A549 (cell line): ENCODE measurements at regions not wholly inside any gene's neighbourhood (a gene's known extent, or its start where the extent isn't known, plus 50 kb on each side); places are given as distances from the start of the nearest gene placed in this dataset.

Experiments
- CTCF ChIP-seq: fragments of >200 bp; sonication (Bioruptor Twin); formaldehyde crosslinking; IDR thresholded peaks from 3 replicates; pipeline ENCODE4 v1.5.1; 2016
- EP300 ChIP-seq, 2 experiments: fragments of >200 bp; sonication (Bioruptor Twin); formaldehyde crosslinking; IDR thresholded peaks; 2 replicates in 1 of 2; 3 replicates in 1 of 2; pipeline ENCODE4 v1.6.1; 2016 to 2017
- HES2 ChIP-seq: fragments of >200 bp; sonication (Bioruptor Twin); formaldehyde crosslinking; IDR thresholded peaks from 2 replicates; pipeline ENCODE4 v1.6.1; 2016
- PHF8 ChIP-seq: fragments of 200-600 bp; sonication (generic); IDR thresholded peaks from 2 replicates; pipeline ENCODE4 v1.6.1; 2016; ENCODE audit warnings: low read depth, mild to moderate bottlenecking, antibody characterized with exemption, moderate library complexity, borderline replicate concordance
- POLR2A ChIP-seq: IDR thresholded peaks from 2 replicates; pipeline ENCODE4 v1.6.1; 2012; ENCODE audit warnings: mild to moderate bottlenecking, low read length
- SMC3 ChIP-seq: fragments of >200 bp; sonication (Bioruptor Twin); formaldehyde crosslinking; IDR thresholded peaks from 3 replicates; pipeline ENCODE4 v1.6.1; 2018; ENCODE audit warnings: inconsistent platforms
- SREBF2 ChIP-seq: fragments of 450-650 bp; IDR thresholded peaks from 2 replicates; pipeline ENCODE4 v1.6.1; 2014; ENCODE audit warnings: mild to moderate bottlenecking, moderate library complexity
- TF ChIP-seq, protein P1 (sequence below): fragments of 200-600 bp; sonication (generic); IDR thresholded peaks from 2 replicates; pipeline ENCODE4 v1.6.1; 2016; ENCODE audit warnings: antibody characterized with exemption, mild to moderate bottlenecking, moderate library complexity
- TF ChIP-seq, protein P2 (sequence below): fragments of 450-650 bp; IDR thresholded peaks from 2 replicates; pipeline ENCODE4 v1.6.1; 2014; ENCODE audit warnings: antibody characterized with exemption

GRCh38 chr2:164008752-164009151 is 272.9 kb upstream of the FIGN start:
- TF ChIP-seq, protein P1, sequence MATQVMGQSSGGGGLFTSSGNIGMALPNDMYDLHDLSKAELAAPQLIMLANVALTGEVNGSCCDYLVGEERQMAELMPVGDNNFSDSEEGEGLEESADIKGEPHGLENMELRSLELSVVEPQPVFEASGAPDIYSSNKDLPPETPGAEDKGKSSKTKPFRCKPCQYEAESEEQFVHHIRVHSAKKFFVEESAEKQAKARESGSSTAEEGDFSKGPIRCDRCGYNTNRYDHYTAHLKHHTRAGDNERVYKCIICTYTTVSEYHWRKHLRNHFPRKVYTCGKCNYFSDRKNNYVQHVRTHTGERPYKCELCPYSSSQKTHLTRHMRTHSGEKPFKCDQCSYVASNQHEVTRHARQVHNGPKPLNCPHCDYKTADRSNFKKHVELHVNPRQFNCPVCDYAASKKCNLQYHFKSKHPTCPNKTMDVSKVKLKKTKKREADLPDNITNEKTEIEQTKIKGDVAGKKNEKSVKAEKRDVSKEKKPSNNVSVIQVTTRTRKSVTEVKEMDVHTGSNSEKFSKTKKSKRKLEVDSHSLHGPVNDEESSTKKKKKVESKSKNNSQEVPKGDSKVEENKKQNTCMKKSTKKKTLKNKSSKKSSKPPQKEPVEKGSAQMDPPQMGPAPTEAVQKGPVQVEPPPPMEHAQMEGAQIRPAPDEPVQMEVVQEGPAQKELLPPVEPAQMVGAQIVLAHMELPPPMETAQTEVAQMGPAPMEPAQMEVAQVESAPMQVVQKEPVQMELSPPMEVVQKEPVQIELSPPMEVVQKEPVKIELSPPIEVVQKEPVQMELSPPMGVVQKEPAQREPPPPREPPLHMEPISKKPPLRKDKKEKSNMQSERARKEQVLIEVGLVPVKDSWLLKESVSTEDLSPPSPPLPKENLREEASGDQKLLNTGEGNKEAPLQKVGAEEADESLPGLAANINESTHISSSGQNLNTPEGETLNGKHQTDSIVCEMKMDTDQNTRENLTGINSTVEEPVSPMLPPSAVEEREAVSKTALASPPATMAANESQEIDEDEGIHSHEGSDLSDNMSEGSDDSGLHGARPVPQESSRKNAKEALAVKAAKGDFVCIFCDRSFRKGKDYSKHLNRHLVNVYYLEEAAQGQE = no peak
- no peak for TF ChIP-seq PHF8
- TF ChIP-seq CTCF = no peak
- TF ChIP-seq SMC3 = no peak
- TF ChIP-seq, protein P2, sequence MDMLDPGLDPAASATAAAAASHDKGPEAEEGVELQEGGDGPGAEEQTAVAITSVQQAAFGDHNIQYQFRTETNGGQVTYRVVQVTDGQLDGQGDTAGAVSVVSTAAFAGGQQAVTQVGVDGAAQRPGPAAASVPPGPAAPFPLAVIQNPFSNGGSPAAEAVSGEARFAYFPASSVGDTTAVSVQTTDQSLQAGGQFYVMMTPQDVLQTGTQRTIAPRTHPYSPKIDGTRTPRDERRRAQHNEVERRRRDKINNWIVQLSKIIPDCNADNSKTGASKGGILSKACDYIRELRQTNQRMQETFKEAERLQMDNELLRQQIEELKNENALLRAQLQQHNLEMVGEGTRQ = no peak
- no peak for TF ChIP-seq EP300 (IDR thresholded peaks at IDR 0.05)
- no peak for TF ChIP-seq POLR2A
- no peak for TF ChIP-seq SREBF2
- TF ChIP-seq HES2 = no peak
